ENCODE measurements at regions not wholly inside any gene's neighbourhood (a gene's known extent, or its start where the extent isn't known, plus 50 kb on each side); places are given as distances from the start of the nearest gene placed in this dataset.

GRCh38 chr20:39163993-39164392 is 201.8 kb downstream of the DHX35 start:
- H3K27ac ChIP-seq = no peak overlapping the region
- TF ChIP-seq, protein P1, sequence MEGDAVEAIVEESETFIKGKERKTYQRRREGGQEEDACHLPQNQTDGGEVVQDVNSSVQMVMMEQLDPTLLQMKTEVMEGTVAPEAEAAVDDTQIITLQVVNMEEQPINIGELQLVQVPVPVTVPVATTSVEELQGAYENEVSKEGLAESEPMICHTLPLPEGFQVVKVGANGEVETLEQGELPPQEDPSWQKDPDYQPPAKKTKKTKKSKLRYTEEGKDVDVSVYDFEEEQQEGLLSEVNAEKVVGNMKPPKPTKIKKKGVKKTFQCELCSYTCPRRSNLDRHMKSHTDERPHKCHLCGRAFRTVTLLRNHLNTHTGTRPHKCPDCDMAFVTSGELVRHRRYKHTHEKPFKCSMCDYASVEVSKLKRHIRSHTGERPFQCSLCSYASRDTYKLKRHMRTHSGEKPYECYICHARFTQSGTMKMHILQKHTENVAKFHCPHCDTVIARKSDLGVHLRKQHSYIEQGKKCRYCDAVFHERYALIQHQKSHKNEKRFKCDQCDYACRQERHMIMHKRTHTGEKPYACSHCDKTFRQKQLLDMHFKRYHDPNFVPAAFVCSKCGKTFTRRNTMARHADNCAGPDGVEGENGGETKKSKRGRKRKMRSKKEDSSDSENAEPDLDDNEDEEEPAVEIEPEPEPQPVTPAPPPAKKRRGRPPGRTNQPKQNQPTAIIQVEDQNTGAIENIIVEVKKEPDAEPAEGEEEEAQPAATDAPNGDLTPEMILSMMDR (conservative IDR thresholded peaks at IDR 0.05) = no peak

DNA sequence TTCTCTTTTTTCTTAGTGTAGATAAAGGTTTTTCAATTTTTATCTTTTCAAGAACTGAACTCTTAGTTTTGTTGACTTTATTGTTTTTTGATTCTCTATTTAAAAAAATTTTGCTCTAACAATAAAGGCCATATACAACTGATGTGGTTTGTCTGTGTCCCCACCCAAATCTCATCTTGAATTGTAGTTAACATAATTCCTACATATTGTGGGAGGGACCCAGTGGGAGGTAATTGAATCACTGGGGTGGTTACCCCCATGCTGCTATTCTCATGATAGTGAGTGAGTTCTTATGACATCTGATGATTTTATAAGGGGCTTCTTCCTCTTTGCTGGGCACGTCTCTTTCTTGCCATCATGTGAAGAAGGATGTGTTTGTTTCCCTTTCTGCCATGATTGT is 199.8 kb downstream of the DHX35 start:
- TF ChIP-seq, protein P1 (conservative IDR thresholded peaks at IDR 0.05) = no peak

DNA sequence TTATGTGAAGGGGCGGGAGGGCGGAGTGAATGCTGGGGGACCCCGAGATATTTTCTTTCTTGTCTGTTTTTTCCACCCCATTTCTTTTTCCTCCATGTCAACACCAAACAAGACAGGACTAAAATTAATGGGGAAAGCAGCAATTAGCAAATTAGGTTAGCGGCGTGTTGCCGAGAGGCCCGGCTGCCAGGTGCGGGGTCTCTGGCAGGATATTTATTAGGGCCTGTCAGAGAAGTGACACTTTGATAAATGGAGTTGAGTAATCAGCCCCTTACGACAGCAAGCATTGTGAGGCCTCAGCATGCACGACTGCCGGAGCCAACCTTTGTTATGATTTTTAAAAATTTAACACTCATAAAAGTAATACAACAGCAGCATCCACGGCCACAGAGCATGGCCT is 193.8 kb downstream of the DHX35 start:
- TF ChIP-seq, protein P1 (conservative IDR thresholded peaks at IDR 0.05) = no peak
- H3K27ac ChIP-seq = no peak overlapping the region

More for the DNA sequence above, 199.8 kb downstream of the DHX35 start:
- no peak overlapping the region for H3K27ac ChIP-seq

DNA sequence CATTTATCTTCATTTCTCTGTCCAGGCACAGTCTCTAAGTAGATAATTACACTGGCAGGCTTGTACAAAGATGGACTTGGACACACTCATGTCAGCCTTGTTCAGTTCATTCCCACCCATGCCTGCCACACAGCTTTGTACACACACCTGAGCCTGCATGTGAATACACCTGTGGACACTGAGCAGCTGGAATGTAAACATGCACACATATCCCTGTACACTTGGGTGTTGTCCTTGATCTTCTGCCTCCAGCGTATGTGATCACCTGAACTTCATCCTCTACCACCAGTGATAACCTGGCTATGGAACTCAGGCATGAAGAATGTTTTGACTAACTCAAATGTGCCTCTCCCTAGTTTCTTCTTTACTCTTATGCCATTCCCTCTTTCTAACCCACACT is 190.6 kb downstream of the DHX35 start:
- H3K27ac ChIP-seq = no peak overlapping the region; the same call in 1 of the 2 replicates
- TF ChIP-seq, protein P1 (conservative IDR thresholded peaks at IDR 0.05) = no peak

DNA sequence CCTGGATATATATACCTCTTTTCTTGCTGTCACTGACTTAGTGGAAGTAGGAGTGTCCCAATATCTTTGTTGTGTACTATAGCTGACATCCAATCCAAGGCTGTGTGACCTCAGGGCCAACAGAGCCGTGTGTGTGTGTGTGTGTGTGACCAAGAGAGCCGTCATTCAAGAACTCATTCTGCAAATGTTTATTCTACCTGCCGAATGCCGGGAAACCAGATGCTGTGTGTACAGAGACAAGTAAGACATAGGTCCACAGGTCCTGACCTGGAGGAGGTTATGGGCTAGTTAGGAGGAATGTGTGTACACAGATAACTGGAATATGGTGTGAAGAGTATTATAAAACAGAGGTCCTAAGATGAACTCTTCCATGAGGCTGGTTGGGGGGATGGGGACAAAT is 190.0 kb downstream of the DHX35 start:
- H3K27ac ChIP-seq = peak overlapping the region; percentile 8; the same call in 1 of the 2 replicates
- TF ChIP-seq, protein P1 (conservative IDR thresholded peaks at IDR 0.05) = no peak

DNA sequence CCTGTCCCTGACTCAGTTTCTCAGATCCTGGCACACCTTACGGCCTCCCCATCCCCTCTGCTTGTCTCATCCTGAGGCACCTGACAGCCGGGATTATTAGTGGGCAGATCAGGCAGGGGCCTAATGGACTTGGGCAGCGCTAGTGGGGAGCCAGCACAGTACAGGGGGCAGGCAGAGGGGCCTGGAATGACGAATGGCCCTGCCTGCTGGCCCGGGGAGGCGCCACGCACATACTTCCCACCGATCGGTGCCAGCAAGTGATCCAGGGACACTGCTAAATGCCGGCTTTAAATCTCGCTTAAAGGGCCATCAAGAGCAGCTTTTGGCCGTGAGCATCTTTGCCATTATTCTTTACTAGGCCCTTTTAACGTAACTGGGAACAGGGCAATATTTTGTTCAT is 188.4 kb downstream of the DHX35 start:
- H3K27ac ChIP-seq = no peak overlapping the region
- TF ChIP-seq, protein P1 (conservative IDR thresholded peaks at IDR 0.05) = no peak

GRCh38 chr20:39146394-39146793 is 184.2 kb downstream of the DHX35 start:
- TF ChIP-seq, protein P1 (conservative IDR thresholded peaks at IDR 0.05) = no peak
- H3K27ac ChIP-seq = no peak overlapping the region

Data from VCaP (cell line).